ENCODE measurements at regions not wholly inside any gene's neighbourhood (a gene's known extent, or its start where the extent isn't known, plus 50 kb on each side); places are given as distances from the start of the nearest gene placed in this dataset.
"Not testable (repeated sequence)": the region's sequence is repeated elsewhere in the genome, so short reads cannot be mapped to it uniquely, and the experiment has no call there.

GRCh38 chr4:138632856-138633579 is 382.6 kb upstream of the NOCT start:
- Histone ChIP-seq H3K36me3 (no peaks in the 10 kb centered on the region), H3K9me3 (no peaks in the 10 kb centered on the region)
- DNase-seq, result peak; percentile 4

GRCh38 chr4:138630666-138631065 is 384.9 kb upstream of the NOCT start:
- Histone ChIP-seq H3K27me3 (no peaks in the 10 kb centered on the region), H3K9me3 (no peaks in the 10 kb centered on the region)

More at GRCh38 chr4:138632856-138633579, 382.6 kb upstream of the NOCT start:
- Histone ChIP-seq H3K4me3 (no peak overlapping the region), H3K27me3 (no peaks in the 10 kb centered on the region)

GRCh38 chr4:138629669-138630068 is 385.9 kb upstream of the NOCT start:
- no peak for DNase-seq
- Histone ChIP-seq H3K27me3 (no peaks in the 10 kb centered on the region), H3K36me3 (no peaks in the 10 kb centered on the region), H3K9me3 (no peaks in the 10 kb centered on the region), H3K4me3 (no peak overlapping the region)

More at GRCh38 chr4:138630666-138631065, 384.9 kb upstream of the NOCT start:
- Histone ChIP-seq H3K36me3 (no peaks in the 10 kb centered on the region), H3K4me3 (no peak overlapping the region)
- DNase-seq, result no peak

- Histone ChIP-seq H3K9me3 (no peaks in the 10 kb centered on the region), H3K4me3 (no peak overlapping the region), H3K36me3 (no peaks in the 10 kb centered on the region), H3K27me3 (no peaks in the 10 kb centered on the region)
- DNase-seq, result peak; percentile 56
These were observed 384.9 kb upstream of the SLC7A11 start for GRCh38 chr4:138627096-138627495.

- H3K36me3 ChIP-seq, H3K9me3 ChIP-seq, H3K4me3 ChIP-seq, DNase-seq, H3K27me3 ChIP-seq: not testable (repeated sequence)
These were observed 380.2 kb upstream of the SLC7A11 start for GRCh38 chr4:138622362-138622761.

- no peak for DNase-seq
- Histone ChIP-seq H3K36me3 (no peaks in the 10 kb centered on the region), H3K27me3 (no peaks in the 10 kb centered on the region), H3K4me3 (no peak overlapping the region), H3K9me3 (no peaks in the 10 kb centered on the region)
These were observed 374.6 kb upstream of the SLC7A11 start for GRCh38 chr4:138616775-138617174.

GRCh38 chr4:138614398-138615142 is 372.4 kb upstream of the SLC7A11 start:
- DNase-seq, result no peak
- Histone ChIP-seq H3K27me3 (no peaks in the 10 kb centered on the region), H3K36me3 (no peaks in the 10 kb centered on the region), H3K4me3 (no peak overlapping the region), H3K9me3 (no peaks in the 10 kb centered on the region)

- Histone ChIP-seq H3K9me3 (no peaks in the 10 kb centered on the region), H3K27me3 (no peaks in the 10 kb centered on the region), H3K4me3 (no peak overlapping the region), H3K36me3 (no peaks in the 10 kb centered on the region)
- DNase-seq, result no peak
These were observed 370.3 kb upstream of the SLC7A11 start for GRCh38 chr4:138612428-138612827.

GRCh38 chr4:138611721-138612120 is 369.6 kb upstream of the SLC7A11 start:
- no peak for DNase-seq
- Histone ChIP-seq H3K4me3 (no peak overlapping the region), H3K9me3 (no peaks in the 10 kb centered on the region), H3K27me3 (no peaks in the 10 kb centered on the region), H3K36me3 (no peaks in the 10 kb centered on the region)

GRCh38 chr4:138611017-138611416 is 368.9 kb upstream of the SLC7A11 start:
- no peaks in the 10 kb centered on the region for H3K36me3 ChIP-seq
- no peak overlapping the region for H3K4me3 ChIP-seq
- no peak for DNase-seq
- no peaks in the 10 kb centered on the region for H3K27me3 ChIP-seq
- H3K9me3 ChIP-seq, result no peaks in the 10 kb centered on the region

- Histone ChIP-seq H3K4me3 (no peak overlapping the region), H3K36me3 (no peaks in the 10 kb centered on the region), H3K9me3 (no peaks in the 10 kb centered on the region), H3K27me3 (no peaks in the 10 kb centered on the region)
- peak; percentile 42 for DNase-seq
These were observed 367.8 kb upstream of the SLC7A11 start for GRCh38 chr4:138609943-138610350.

GRCh38 chr4:138604556-138604955 is 362.4 kb upstream of the SLC7A11 start:
- DNase-seq, result no peak
- no peaks in the 10 kb centered on the region for H3K9me3 ChIP-seq
- no peak overlapping the region for H3K4me3 ChIP-seq
- no peaks in the 10 kb centered on the region for H3K27me3 ChIP-seq
- no peaks in the 10 kb centered on the region for H3K36me3 ChIP-seq

GRCh38 chr4:138602664-138603063 is 360.5 kb upstream of the SLC7A11 start:
- Histone ChIP-seq H3K36me3 (no peaks in the 10 kb centered on the region), H3K27me3 (no peaks in the 10 kb centered on the region), H3K9me3 (no peaks in the 10 kb centered on the region), H3K4me3 (no peak overlapping the region)
- DNase-seq, result no peak

GRCh38 chr4:138599965-138600364 is 357.8 kb upstream of the SLC7A11 start:
- DNase-seq, result no peak
- Histone ChIP-seq H3K9me3 (no peaks in the 10 kb centered on the region), H3K36me3 (no peaks in the 10 kb centered on the region), H3K27me3 (no peaks in the 10 kb centered on the region), H3K4me3 (no peak overlapping the region)

GRCh38 chr4:138598226-138598625 is 356.1 kb upstream of the SLC7A11 start:
- no peaks in the 10 kb centered on the region for H3K9me3 ChIP-seq
- H3K36me3 ChIP-seq, result no peaks in the 10 kb centered on the region
- no peak overlapping the region for H3K4me3 ChIP-seq
- no peak for DNase-seq
- H3K27me3 ChIP-seq, result no peaks in the 10 kb centered on the region

- Histone ChIP-seq H3K27me3 (no peaks in the 10 kb centered on the region), H3K9me3 (no peaks in the 10 kb centered on the region), H3K4me3 (no peak overlapping the region), H3K36me3 (no peaks in the 10 kb centered on the region)
- DNase-seq, result no peak
These were observed 354.7 kb upstream of the SLC7A11 start for GRCh38 chr4:138596896-138597295.

- no peaks in the 10 kb centered on the region for H3K27me3 ChIP-seq
- no peaks in the 10 kb centered on the region for H3K36me3 ChIP-seq
- H3K4me3 ChIP-seq, result no peak overlapping the region
- DNase-seq, result peak; percentile 4
- no peaks in the 10 kb centered on the region for H3K9me3 ChIP-seq
These were observed 353.7 kb upstream of the SLC7A11 start for GRCh38 chr4:138595731-138596460.
